Keratinocyte (primary cell): ENCODE measurements at regions not wholly inside any gene's neighbourhood (a gene's known extent, or its start where the extent isn't known, plus 50 kb on each side); places are given as distances from the start of the nearest gene placed in this dataset.

Source experiments
- DNase-seq: peaks from one replicate; pipeline ENCODE4 v3.0.0-alpha.2; 2011; ENCODE audit warnings: low read depth, missing footprints, low spot score
- FAIRE-seq: peaks from 2 replicates; lab custom pipeline; 2011; peaks lifted over from hg19 to GRCh38; lab: Jason Lieb, UNC
- H2AFZ ChIP-seq: 2 replicates; pipeline ENCODE4 v1.6.0; 2012; ENCODE audit warnings: low read length, control low read depth, inconsistent platforms; ENCODE audit not compliant: control insufficient read depth
- H3K27ac ChIP-seq: 2 replicates; pipeline ENCODE4 v1.5.1; 2011; ENCODE audit warnings: low read length; ENCODE audit not compliant: control insufficient read depth, insufficient read depth
- H3K27me3 ChIP-seq: 3 replicates; pipeline ENCODE4 v1.6.0; 2011; ENCODE audit warnings: low read length; ENCODE audit not compliant: control insufficient read depth, insufficient read depth; ENCODE audit errors: extremely low read depth
- H3K36me3 ChIP-seq, 2 experiments: 2 replicates in 1 of 2; 3 replicates in 1 of 2; pipeline ENCODE4 v1.5.1; 2011; ENCODE audit warnings: low read length in 2 of 2, mild to moderate bottlenecking in 1 of 2; ENCODE audit not compliant: control insufficient read depth in 2 of 2, insufficient read depth in 2 of 2; ENCODE audit errors: extremely low read depth in 1 of 2
- H3K4me1 ChIP-seq: 3 replicates; pipeline ENCODE4 v1.5.1; 2011; ENCODE audit warnings: low read length; ENCODE audit not compliant: control insufficient read depth, insufficient read depth; ENCODE audit errors: extremely low read depth
- H3K4me2 ChIP-seq: 3 replicates; pipeline ENCODE4 v1.6.0; 2011; ENCODE audit warnings: low read depth, low read length; ENCODE audit not compliant: control insufficient read depth, insufficient read depth; ENCODE audit errors: extremely low read depth
- H3K4me3 ChIP-seq, 3 experiments: fragments of 200-600 bp in 1 of 3; sonication (generic) in 1 of 3; 2 replicates in 2 of 3; 3 replicates in 1 of 3; pipeline ENCODE4 v1.5.1; 2011 to 2016; ENCODE audit warnings: low read length in 3 of 3, mild to moderate bottlenecking in 3 of 3, control low read depth in 2 of 3, inconsistent platforms in 1 of 3, low read depth in 1 of 3, mixed read lengths in 1 of 3, mixed run types in 1 of 3, moderate library complexity in 1 of 3; ENCODE audit not compliant: control insufficient read depth in 2 of 3, insufficient read depth in 2 of 3; ENCODE audit errors: extremely low read depth in 1 of 3
- H3K79me2 ChIP-seq: 2 replicates; pipeline ENCODE4 v1.6.0; 2012; ENCODE audit warnings: low read length; ENCODE audit not compliant: control insufficient read depth, insufficient read depth
- H3K9ac ChIP-seq: 3 replicates; pipeline ENCODE4 v1.6.0; 2011; ENCODE audit warnings: low read length; ENCODE audit not compliant: control insufficient read depth, insufficient read depth; ENCODE audit errors: extremely low read depth
- H3K9me1 ChIP-seq: 3 replicates; pipeline ENCODE4 v1.6.0; 2011; ENCODE audit warnings: low read length; ENCODE audit not compliant: control insufficient read depth, insufficient read depth; ENCODE audit errors: extremely low read depth
- H3K9me3 ChIP-seq: 2 replicates; pipeline ENCODE4 v1.5.1; 2012; ENCODE audit warnings: low read depth, low read length; ENCODE audit not compliant: control insufficient read depth
- H4K20me1 ChIP-seq: 3 replicates; pipeline ENCODE4 v1.6.0; 2011; ENCODE audit warnings: low read length; ENCODE audit not compliant: control insufficient read depth, insufficient read depth; ENCODE audit errors: extremely low read depth
- CTCF ChIP-seq, 3 experiments: IDR thresholded peaks in 1 of 3; conservative IDR thresholded peaks in 1 of 3; optimal IDR thresholded peaks in 1 of 3; 2 replicates in 2 of 3; 3 replicates in 1 of 3; pipeline versions ENCODE3 to v1.5.1; 2011; ENCODE audit warnings: low read length in 3 of 3, mild to moderate bottlenecking in 3 of 3, moderate library complexity in 2 of 3, control low read depth in 1 of 3, inconsistent platforms in 1 of 3; ENCODE audit not compliant: insufficient read depth in 2 of 3; ENCODE audit errors: extremely low read depth in 1 of 3
- EZH2 ChIP-seq: IDR thresholded peaks from one replicate; pipeline ENCODE4 v1.6.1; 2012; ENCODE audit warnings: inconsistent platforms, mild to moderate bottlenecking, low read length, moderate library complexity
- dilution Hi-C: fragments of 300-500 bp; cut with MboI; formaldehyde crosslinking; loops from one replicate; pipeline ENCODE4 v1.7.0; 2020; ENCODE audit warnings: low sequenced_read_pairs; ENCODE audit not compliant: extremely low pct_ligation_motif_present

- no peak overlapping the region for H3K4me3 ChIP-seq
- H3K79me2 ChIP-seq, result no peaks in the 10 kb centered on the region
- FAIRE-seq, result no peak
- dilution Hi-C loops, result no loop called here
- no peaks in the 10 kb centered on the region for H3K9me3 ChIP-seq
- no peak overlapping the region for H2AFZ ChIP-seq
- no peaks in the 10 kb centered on the region for H3K4me1 ChIP-seq
- TF ChIP-seq CTCF (optimal IDR thresholded peaks at IDR 0.05 in 1 of 3, IDR thresholded peaks at IDR 0.05 in 1 of 3, conservative IDR thresholded peaks at IDR 0.05 in 1 of 3; ENCODE audit: extremely low read depth in 1 of 3, insufficient read depth in 2 of 3, low read length in 3 of 3) (no peak), EZH2 (no peak)
- H3K4me2 ChIP-seq, result no peak overlapping the region
- H3K36me3 ChIP-seq, result no peaks in the 10 kb centered on the region
- no peaks in the 10 kb centered on the region for H3K27me3 ChIP-seq
- no peaks in the 10 kb centered on the region for H4K20me1 ChIP-seq
- no peak for DNase-seq
- no peak overlapping the region for H3K9ac ChIP-seq
- no peaks in the 10 kb centered on the region for H3K9me1 ChIP-seq
- no peak overlapping the region for H3K27ac ChIP-seq
These were observed 720.3 kb downstream of the KCNJ3 start for GRCh38 chr2:155418753-155419152.

- dilution Hi-C loops, result no loop called here
- no peak for FAIRE-seq
- TF ChIP-seq CTCF (optimal IDR thresholded peaks at IDR 0.05 in 1 of 3, IDR thresholded peaks at IDR 0.05 in 1 of 3, conservative IDR thresholded peaks at IDR 0.05 in 1 of 3; ENCODE audit: extremely low read depth in 1 of 3, insufficient read depth in 2 of 3, low read length in 3 of 3) (no peak), EZH2 (no peak)
These were observed 714.1 kb downstream of the KCNJ3 start for GRCh38 chr2:155412598-155412997.

More at GRCh38 chr2:155412598-155412997, 714.1 kb downstream of the KCNJ3 start:
- no peak overlapping the region for H3K4me2 ChIP-seq
- H3K9me3 ChIP-seq, result no peaks in the 10 kb centered on the region
- H3K27me3 ChIP-seq, result no peaks in the 10 kb centered on the region
- no peaks in the 10 kb centered on the region for H4K20me1 ChIP-seq
- H3K36me3 ChIP-seq, result no peaks in the 10 kb centered on the region
- no peak overlapping the region for H3K9ac ChIP-seq
- DNase-seq, result no peak
- H3K27ac ChIP-seq, result no peak overlapping the region
- no peaks in the 10 kb centered on the region for H3K4me1 ChIP-seq
- no peak overlapping the region for H2AFZ ChIP-seq
- no peaks in the 10 kb centered on the region for H3K79me2 ChIP-seq
- H3K9me1 ChIP-seq, result no peaks in the 10 kb centered on the region
- H3K4me3 ChIP-seq, result no peak overlapping the region
